ENCODE measurements at regions not wholly inside any gene's neighbourhood (a gene's known extent, or its start where the extent isn't known, plus 50 kb on each side); places are given as distances from the start of the nearest gene placed in this dataset.
"Not testable (repeated sequence)": the region's sequence is repeated elsewhere in the genome, so short reads cannot be mapped to it uniquely, and the experiment has no call there.

- DNase-seq (ENCODE audit: low read depth in 2 of 2), result no peak
Observed at GRCh38 chr12:71385155-71385554, 54.4 kb upstream of the LGR5 start.

- DNase-seq (ENCODE audit: low read depth in 2 of 2), result not testable (repeated sequence)
Observed at GRCh38 chr12:71376711-71377355, 62.8 kb upstream of the LGR5 start.

DNA sequence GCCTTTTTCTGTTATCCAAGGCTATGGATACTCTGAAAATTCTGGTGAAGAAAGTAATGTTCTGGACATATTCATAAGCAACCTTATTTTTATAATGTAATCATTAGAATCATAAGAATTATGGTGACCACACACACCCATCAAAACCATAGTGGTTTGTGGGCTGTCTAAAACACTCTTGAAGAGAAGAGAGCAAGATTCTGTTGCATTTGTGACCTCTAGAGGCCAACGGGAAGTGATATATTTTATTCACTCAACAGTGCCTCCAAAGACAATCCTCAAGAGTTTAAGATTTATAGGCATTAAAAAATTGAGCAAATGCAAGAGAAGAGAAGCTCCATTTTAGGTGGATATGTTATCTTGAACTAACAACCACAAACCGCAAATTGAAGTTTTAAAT lies 68.5 kb upstream of the LGR5 start:
- DNase-seq (ENCODE audit: low read depth in 2 of 2), result no peak

DNA sequence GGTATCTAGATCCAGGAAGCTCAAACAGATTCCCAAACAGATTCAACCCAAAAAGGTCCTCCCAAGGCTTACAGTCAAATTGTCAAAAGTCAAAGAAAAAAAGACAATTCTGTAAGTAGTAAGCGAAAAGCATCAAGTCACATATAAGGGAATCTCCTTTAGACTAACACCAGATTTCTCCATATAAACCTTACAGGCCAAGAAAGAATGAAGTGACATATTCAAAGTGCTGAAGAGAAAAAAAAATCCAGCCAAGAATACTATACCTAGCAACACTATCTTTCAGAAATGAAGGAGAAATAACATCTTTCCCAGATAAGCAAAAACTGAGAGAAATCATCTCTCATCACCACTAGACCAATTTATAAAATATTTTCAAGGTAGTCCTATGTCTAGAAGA lies 79.6 kb upstream of the LGR5 start:
- DNase-seq (ENCODE audit: low read depth in 2 of 2), result no peak

DNA sequence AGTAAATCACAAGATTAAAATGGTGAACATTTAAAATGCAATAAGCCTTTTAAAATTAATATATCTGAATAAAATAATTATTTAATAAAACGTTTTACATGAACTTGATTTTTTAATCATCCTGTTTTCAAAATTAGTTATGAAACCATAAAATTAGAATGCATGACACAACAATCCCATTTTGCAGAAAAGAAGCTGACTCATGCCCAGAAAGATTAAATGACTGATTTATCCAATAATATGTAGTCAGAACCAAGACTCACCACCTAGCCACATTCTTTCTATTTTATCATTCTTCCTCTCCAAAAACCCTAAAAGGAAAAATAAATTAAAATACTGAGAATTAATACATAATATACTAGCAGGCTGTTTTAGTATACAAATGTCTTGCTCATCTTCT lies 83.0 kb upstream of the LGR5 start:
- no peak for DNase-seq (ENCODE audit: low read depth in 2 of 2)

- DNase-seq (ENCODE audit: low read depth in 2 of 2), result no peak
Observed at GRCh38 chr12:71354871-71355270, 84.7 kb upstream of the LGR5 start.

GRCh38 chr12:71353607-71354006 lies 86.0 kb upstream of the LGR5 start:
- no peak for DNase-seq (ENCODE audit: low read depth in 2 of 2)

GRCh38 chr12:71349950-71350349 lies 89.6 kb upstream of the LGR5 start:
- DNase-seq (ENCODE audit: low read depth in 2 of 2), result no peak

DNA sequence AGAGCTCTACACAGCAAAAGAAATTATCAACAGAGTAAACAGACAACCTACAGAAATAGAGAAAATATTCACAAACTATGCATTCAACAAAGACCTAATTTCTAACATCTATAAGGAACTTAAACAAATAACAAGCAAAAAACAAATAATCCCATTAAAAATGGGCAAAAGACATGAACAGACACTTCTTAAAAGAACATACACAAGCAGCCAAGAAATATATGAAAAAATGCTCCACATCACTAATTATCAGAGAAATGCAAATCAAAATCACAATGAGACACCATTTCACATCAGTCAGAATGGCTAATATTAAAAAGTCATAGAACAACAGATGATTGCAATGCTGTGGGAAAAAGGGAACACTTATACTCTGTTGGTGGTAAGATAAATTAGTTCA lies 100.7 kb upstream of the LGR5 start:
- no peak for DNase-seq (ENCODE audit: low read depth in 2 of 2)

DNA sequence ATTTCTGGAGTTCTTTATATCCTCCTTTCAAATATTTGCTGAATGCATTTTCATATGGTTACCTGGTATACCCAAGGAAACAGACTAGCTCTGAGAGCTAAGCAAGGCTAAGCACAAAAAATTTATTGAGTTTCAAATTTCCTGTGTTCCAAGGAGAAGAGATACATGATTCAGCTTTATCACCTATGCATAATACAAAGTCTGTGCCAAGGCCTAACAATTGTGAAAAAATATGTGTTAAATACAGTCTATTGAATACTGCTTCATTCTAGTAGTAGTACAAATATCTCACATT lies 103.7 kb upstream of the LGR5 start:
- DNase-seq (ENCODE audit: low read depth in 2 of 2), result no peak

- DNase-seq (ENCODE audit: low read depth in 2 of 2), result no peak
Observed at GRCh38 chr12:71335151-71335962, 104.2 kb upstream of the LGR5 start.

- no peak for DNase-seq (ENCODE audit: low read depth in 2 of 2)
Observed at GRCh38 chr12:71333418-71333817, 106.2 kb upstream of the LGR5 start.

GRCh38 chr12:71329956-71330355 lies 109.6 kb upstream of the LGR5 start:
- no peak for DNase-seq (ENCODE audit: low read depth in 2 of 2)

DNA sequence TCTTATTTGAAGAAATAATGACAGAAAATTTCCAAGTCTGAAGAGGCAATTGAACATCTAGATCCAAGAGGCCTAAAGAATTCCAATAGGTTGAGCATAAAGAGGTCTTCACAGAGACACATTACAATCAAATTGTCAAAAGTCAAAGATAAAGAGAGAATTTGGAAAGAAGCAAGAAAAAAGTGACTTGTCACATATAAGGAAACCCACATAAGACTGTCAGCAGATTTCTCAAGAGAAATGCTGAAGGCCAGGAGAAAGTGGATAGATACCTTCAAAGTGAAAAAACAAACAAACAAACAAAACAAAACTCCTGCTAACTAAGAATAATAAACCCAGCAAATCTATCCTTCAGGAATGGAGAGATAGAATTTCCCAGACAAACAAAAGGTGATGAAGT lies 118.1 kb upstream of the LGR5 start:
- DNase-seq (ENCODE audit: low read depth in 2 of 2), result no peak

- DNase-seq (ENCODE audit: low read depth in 2 of 2), result no peak
Observed at GRCh38 chr12:71321130-71321529, 118.5 kb upstream of the LGR5 start.

GRCh38 chr12:71315328-71315985 lies 124.1 kb upstream of the LGR5 start:
- DNase-seq (ENCODE audit: low read depth in 2 of 2), result no peak

GRCh38 chr12:71312768-71313403 lies 126.7 kb upstream of the LGR5 start:
- DNase-seq (ENCODE audit: low read depth in 2 of 2), result no peak

DNA sequence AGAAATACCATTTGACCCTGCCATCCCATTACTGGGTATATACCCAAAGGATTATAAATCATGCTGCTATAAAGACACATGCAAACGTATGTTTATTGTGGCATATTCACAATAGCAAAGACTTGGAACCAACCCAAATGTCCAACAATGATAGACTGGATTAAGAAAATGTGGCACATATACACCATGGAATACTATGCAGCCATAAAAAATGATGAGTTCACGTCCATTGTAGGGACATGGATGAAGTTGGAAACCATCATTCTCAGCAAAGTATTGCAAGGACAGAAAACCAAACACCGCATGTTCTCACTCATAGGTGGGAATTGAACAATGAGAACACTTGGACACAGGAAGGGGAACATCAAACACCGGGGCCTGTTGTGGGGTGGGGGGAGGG lies 128.0 kb upstream of the LGR5 start:
- DNase-seq (ENCODE audit: low read depth in 2 of 2), result not testable (repeated sequence)

DNA sequence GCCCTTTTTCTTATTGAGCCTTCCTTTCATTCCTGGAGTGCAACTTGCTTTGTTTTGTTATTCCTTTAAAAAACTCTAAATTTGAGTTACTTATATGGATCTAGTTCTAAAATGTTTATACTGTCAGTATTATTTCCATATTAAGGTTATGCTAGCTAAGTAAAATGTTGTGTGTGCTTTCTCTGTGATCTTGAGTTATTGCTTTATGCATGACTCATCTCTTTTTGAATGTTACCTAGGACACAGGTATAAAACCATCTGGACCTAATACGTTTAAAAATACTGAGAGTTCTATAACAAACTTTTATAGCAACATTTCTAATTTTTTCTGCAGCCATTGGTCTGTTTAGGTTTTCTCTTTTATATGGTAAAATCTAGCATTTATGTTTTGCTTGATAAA lies 132.8 kb upstream of the LGR5 start:
- no peak for DNase-seq (ENCODE audit: low read depth in 2 of 2)

GRCh38 chr12:71304306-71304705 lies 135.3 kb upstream of the LGR5 start:
- DNase-seq (ENCODE audit: low read depth in 2 of 2), result no peak

DNA sequence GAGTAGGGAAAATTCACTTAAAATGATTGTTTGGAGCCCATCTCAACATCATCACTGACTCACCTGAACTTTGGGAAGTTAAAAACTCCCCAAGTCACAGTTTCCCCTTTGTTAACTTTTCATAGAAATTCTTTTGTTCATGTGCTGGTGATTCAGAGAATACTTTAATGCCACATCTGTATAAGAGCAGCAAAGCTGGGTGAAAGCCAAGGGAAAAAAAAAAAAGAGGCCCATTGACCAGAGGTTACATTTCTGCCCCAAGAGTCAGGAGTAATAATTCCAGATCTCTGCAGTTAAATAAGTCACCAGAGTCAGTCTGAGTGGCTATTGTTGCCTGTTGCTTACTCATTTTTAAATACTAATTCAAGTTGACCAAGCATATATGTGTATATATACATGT lies 136.4 kb upstream of the LGR5 start:
- DNase-seq (ENCODE audit: low read depth in 2 of 2), result peak; percentile 6 to 8

GRCh38 chr12:71300772-71301675 lies 138.6 kb upstream of the LGR5 start:
- DNase-seq (ENCODE audit: low read depth in 2 of 2), result no peak
